GM23338 (cell line): ENCODE measurements at regions not wholly inside any gene's neighbourhood (a gene's known extent, or its start where the extent isn't known, plus 50 kb on each side); places are given as distances from the start of the nearest gene placed in this dataset.

ENCODE experiments used
- ATAC-seq: fragments of 200-7000 bp; cut with Tn5 transposase; 3 replicates; pipeline ENCODE4 v1.9.1; 2020
- DNase-seq: peaks from one replicate; pipeline ENCODE4 v3.0.0-alpha.2; 2015; ENCODE audit warnings: low spot score
- H2AFZ ChIP-seq: fragments of 200-600 bp; sonication (generic); 2 replicates; pipeline ENCODE4 v1.8.0; 2016; ENCODE audit warnings: antibody characterized with exemption, mild to moderate bottlenecking, moderate library complexity
- H3F3A ChIP-seq: fragments of 200-600 bp; sonication (generic); replicated peaks from 2 replicates; pipeline ENCODE4 v1.8.0; 2017; ENCODE audit warnings: antibody characterized with exemption, mixed run types, low read depth
- H3K27ac ChIP-seq: fragments of 200-600 bp; sonication (generic); 2 replicates; pipeline ENCODE4 v1.6.1; 2016; ENCODE audit warnings: low read depth
- H3K27me3 ChIP-seq: fragments of 200-600 bp; sonication (generic); 2 replicates; pipeline ENCODE4 v1.8.0; 2016; ENCODE audit warnings: mild to moderate bottlenecking, mixed run types, moderate library complexity; ENCODE audit not compliant: insufficient read depth
- H3K36me3 ChIP-seq: fragments of 200-600 bp; sonication (generic); 2 replicates; pipeline ENCODE4 v1.8.0; 2016; ENCODE audit warnings: mild to moderate bottlenecking; ENCODE audit not compliant: insufficient read depth
- H3K4me1 ChIP-seq: fragments of 200-600 bp; sonication (generic); 2 replicates; pipeline ENCODE4 v1.8.0; 2016; ENCODE audit warnings: mild to moderate bottlenecking, moderate library complexity; ENCODE audit not compliant: insufficient read depth
- H3K4me2 ChIP-seq: fragments of 200-600 bp; sonication (generic); 2 replicates; pipeline ENCODE4 v1.7.1; 2017; ENCODE audit warnings: mixed run types
- H3K4me3 ChIP-seq: fragments of 200-600 bp; sonication (generic); 2 replicates; pipeline ENCODE4 v1.6.1; 2016; ENCODE audit warnings: mixed run types
- H3K79me2 ChIP-seq: fragments of 200-600 bp; sonication (generic); replicated peaks from 2 replicates; pipeline ENCODE4 v1.8.0; 2017; ENCODE audit warnings: mild to moderate bottlenecking; ENCODE audit not compliant: insufficient read depth
- H3K9me2 ChIP-seq: fragments of 200-600 bp; sonication (generic); 2 replicates; pipeline ENCODE4 v1.8.0; 2017; ENCODE audit not compliant: insufficient read depth
- H4K20me1 ChIP-seq: fragments of 200-600 bp; sonication (generic); replicated peaks from 2 replicates; pipeline ENCODE4 v1.8.0; 2017; ENCODE audit warnings: mild to moderate bottlenecking; ENCODE audit not compliant: insufficient read depth
- H3K27ac Mint-ChIP-seq: 2 replicates; pipeline ENCODE4 v1.8.0; 2020; ENCODE audit warnings: inconsistent platforms, mild to moderate bottlenecking, moderate library complexity, mixed read lengths
- H3K27me3 Mint-ChIP-seq: 3 replicates; pipeline ENCODE4 v1.8.0; 2022; ENCODE audit warnings: low read depth, mild to moderate bottlenecking, moderate library complexity, mixed read lengths, inconsistent platforms; ENCODE audit not compliant: insufficient read depth, poor library complexity
- H3K36me3 Mint-ChIP-seq: 3 replicates; pipeline ENCODE4 v1.8.0; 2021; ENCODE audit warnings: low read depth, mild to moderate bottlenecking, inconsistent platforms, moderate library complexity, mixed read lengths
- H3K4me1 Mint-ChIP-seq: 3 replicates; pipeline ENCODE4 v1.8.0; 2020; ENCODE audit warnings: mild to moderate bottlenecking, inconsistent platforms, mixed read lengths
- H3K4me3 Mint-ChIP-seq: 3 replicates; pipeline ENCODE4 v1.8.0; 2021; ENCODE audit warnings: moderate library complexity, mild to moderate bottlenecking, inconsistent platforms, mixed read lengths
- H3K9me3 Mint-ChIP-seq: 3 replicates; pipeline ENCODE4 v1.8.0; 2020; ENCODE audit warnings: moderate library complexity, mild to moderate bottlenecking, inconsistent platforms, mixed read lengths
- CREB1 ChIP-seq: fragments of 250-450 bp; sonication (Bioruptor Pico); IDR thresholded peaks from 2 replicates; pipeline ENCODE4 v1.5.0; 2020; ENCODE audit warnings: low read depth, mild to moderate bottlenecking, moderate library complexity
- EZH2 ChIP-seq: fragments of 200-600 bp; sonication (generic); IDR thresholded peaks from one replicate; pipeline ENCODE4 v1.8.0; 2017; ENCODE audit warnings: antibody characterized with exemption, mild to moderate bottlenecking, low read depth; ENCODE audit not compliant: unreplicated experiment
- EZH2phosphoT487 ChIP-seq: fragments of 200-600 bp; sonication (generic); IDR thresholded peaks from one replicate; pipeline ENCODE4 v1.8.1; 2018; ENCODE audit warnings: antibody characterized with exemption; ENCODE audit not compliant: unreplicated experiment
- JUNB ChIP-seq: IDR thresholded peaks from one replicate; pipeline ENCODE4 v1.6.1; 2016; ENCODE audit warnings: antibody characterized with exemption; ENCODE audit not compliant: unreplicated experiment
- NANOG ChIP-seq: IDR thresholded peaks from 2 replicates; pipeline ENCODE4 v1.6.1; 2016; ENCODE audit warnings: antibody characterized with exemption, borderline replicate concordance
- POLR2AphosphoS5 ChIP-seq: IDR thresholded peaks from 2 replicates; pipeline ENCODE4 v1.6.1; 2016; ENCODE audit warnings: antibody characterized with exemption, low read depth
- REST ChIP-seq: IDR thresholded peaks from one replicate; pipeline ENCODE4 v1.6.1; 2018; ENCODE audit warnings: antibody characterized with exemption; ENCODE audit not compliant: unreplicated experiment
- STAT1 ChIP-seq: IDR thresholded peaks from one replicate; pipeline ENCODE4 v1.6.1; 2016; ENCODE audit warnings: antibody characterized with exemption; ENCODE audit not compliant: unreplicated experiment
- ZNF114 ChIP-seq: fragments of 250-450 bp; sonication (Bioruptor Pico); IDR thresholded peaks from 2 replicates; pipeline ENCODE4 v1.5.0; 2020; ENCODE audit warnings: mild to moderate bottlenecking, moderate library complexity
- ZNF331 ChIP-seq: fragments of 250-450 bp; sonication (Bioruptor Pico); IDR thresholded peaks from 2 replicates; pipeline ENCODE4 v1.5.0; 2020; ENCODE audit warnings: low read depth, mild to moderate bottlenecking, moderate library complexity
- TF ChIP-seq, protein P1 (sequence below): IDR thresholded peaks from 2 replicates; pipeline ENCODE4 v1.6.1; 2016; ENCODE audit warnings: antibody characterized with exemption
- TF ChIP-seq, protein P2 (sequence below), 2 experiments: fragments of 200-600 bp in 1 of 2; sonication (generic) in 1 of 2; conservative IDR thresholded peaks; 2 replicates each; pipeline versions ENCODE4 v1.5.1 to v1.6.1; 2016 to 2017; ENCODE audit warnings: antibody characterized with exemption in 2 of 2, low read depth in 2 of 2, mild to moderate bottlenecking in 2 of 2, moderate library complexity in 1 of 2
- TF ChIP-seq, protein P3 (sequence below): fragments of 250-450 bp; sonication (Bioruptor Pico); IDR thresholded peaks from 2 replicates; pipeline ENCODE4 v1.5.0; 2020; ENCODE audit warnings: mild to moderate bottlenecking, moderate library complexity

GRCh38 chr4:38565271-38566199, 98.5 kb upstream of the KLF3 start:
- H3K4me2 ChIP-seq: no peak overlapping the region
- no peak overlapping the region for H3K27ac ChIP-seq
- H3K27me3 ChIP-seq: no peaks in the 10 kb centered on the region
- peak overlapping the region; percentile 63 for H2AFZ ChIP-seq
- DNase-seq (no peak), ATAC-seq (no peak)
- H3K36me3 ChIP-seq: no peaks in the 10 kb centered on the region
- TF ChIP-seq JUNB (no peak), POLR2AphosphoS5 (no peak), REST (no peak), CREB1 (no peak), STAT1 (no peak), EZH2 (no peak), NANOG (no peak), ZNF331 (CRISPR knock-in tag) (no peak), ZNF114 (no peak), EZH2phosphoT487 (no peak)
- TF ChIP-seq, protein P1, sequence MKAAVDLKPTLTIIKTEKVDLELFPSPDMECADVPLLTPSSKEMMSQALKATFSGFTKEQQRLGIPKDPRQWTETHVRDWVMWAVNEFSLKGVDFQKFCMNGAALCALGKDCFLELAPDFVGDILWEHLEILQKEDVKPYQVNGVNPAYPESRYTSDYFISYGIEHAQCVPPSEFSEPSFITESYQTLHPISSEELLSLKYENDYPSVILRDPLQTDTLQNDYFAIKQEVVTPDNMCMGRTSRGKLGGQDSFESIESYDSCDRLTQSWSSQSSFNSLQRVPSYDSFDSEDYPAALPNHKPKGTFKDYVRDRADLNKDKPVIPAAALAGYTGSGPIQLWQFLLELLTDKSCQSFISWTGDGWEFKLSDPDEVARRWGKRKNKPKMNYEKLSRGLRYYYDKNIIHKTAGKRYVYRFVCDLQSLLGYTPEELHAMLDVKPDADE: no peak
- TF ChIP-seq, protein P2, sequence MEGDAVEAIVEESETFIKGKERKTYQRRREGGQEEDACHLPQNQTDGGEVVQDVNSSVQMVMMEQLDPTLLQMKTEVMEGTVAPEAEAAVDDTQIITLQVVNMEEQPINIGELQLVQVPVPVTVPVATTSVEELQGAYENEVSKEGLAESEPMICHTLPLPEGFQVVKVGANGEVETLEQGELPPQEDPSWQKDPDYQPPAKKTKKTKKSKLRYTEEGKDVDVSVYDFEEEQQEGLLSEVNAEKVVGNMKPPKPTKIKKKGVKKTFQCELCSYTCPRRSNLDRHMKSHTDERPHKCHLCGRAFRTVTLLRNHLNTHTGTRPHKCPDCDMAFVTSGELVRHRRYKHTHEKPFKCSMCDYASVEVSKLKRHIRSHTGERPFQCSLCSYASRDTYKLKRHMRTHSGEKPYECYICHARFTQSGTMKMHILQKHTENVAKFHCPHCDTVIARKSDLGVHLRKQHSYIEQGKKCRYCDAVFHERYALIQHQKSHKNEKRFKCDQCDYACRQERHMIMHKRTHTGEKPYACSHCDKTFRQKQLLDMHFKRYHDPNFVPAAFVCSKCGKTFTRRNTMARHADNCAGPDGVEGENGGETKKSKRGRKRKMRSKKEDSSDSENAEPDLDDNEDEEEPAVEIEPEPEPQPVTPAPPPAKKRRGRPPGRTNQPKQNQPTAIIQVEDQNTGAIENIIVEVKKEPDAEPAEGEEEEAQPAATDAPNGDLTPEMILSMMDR (conservative IDR thresholded peaks at IDR 0.05; ENCODE audit: low read depth in 2 of 2): no peak
- TF ChIP-seq, protein P3, sequence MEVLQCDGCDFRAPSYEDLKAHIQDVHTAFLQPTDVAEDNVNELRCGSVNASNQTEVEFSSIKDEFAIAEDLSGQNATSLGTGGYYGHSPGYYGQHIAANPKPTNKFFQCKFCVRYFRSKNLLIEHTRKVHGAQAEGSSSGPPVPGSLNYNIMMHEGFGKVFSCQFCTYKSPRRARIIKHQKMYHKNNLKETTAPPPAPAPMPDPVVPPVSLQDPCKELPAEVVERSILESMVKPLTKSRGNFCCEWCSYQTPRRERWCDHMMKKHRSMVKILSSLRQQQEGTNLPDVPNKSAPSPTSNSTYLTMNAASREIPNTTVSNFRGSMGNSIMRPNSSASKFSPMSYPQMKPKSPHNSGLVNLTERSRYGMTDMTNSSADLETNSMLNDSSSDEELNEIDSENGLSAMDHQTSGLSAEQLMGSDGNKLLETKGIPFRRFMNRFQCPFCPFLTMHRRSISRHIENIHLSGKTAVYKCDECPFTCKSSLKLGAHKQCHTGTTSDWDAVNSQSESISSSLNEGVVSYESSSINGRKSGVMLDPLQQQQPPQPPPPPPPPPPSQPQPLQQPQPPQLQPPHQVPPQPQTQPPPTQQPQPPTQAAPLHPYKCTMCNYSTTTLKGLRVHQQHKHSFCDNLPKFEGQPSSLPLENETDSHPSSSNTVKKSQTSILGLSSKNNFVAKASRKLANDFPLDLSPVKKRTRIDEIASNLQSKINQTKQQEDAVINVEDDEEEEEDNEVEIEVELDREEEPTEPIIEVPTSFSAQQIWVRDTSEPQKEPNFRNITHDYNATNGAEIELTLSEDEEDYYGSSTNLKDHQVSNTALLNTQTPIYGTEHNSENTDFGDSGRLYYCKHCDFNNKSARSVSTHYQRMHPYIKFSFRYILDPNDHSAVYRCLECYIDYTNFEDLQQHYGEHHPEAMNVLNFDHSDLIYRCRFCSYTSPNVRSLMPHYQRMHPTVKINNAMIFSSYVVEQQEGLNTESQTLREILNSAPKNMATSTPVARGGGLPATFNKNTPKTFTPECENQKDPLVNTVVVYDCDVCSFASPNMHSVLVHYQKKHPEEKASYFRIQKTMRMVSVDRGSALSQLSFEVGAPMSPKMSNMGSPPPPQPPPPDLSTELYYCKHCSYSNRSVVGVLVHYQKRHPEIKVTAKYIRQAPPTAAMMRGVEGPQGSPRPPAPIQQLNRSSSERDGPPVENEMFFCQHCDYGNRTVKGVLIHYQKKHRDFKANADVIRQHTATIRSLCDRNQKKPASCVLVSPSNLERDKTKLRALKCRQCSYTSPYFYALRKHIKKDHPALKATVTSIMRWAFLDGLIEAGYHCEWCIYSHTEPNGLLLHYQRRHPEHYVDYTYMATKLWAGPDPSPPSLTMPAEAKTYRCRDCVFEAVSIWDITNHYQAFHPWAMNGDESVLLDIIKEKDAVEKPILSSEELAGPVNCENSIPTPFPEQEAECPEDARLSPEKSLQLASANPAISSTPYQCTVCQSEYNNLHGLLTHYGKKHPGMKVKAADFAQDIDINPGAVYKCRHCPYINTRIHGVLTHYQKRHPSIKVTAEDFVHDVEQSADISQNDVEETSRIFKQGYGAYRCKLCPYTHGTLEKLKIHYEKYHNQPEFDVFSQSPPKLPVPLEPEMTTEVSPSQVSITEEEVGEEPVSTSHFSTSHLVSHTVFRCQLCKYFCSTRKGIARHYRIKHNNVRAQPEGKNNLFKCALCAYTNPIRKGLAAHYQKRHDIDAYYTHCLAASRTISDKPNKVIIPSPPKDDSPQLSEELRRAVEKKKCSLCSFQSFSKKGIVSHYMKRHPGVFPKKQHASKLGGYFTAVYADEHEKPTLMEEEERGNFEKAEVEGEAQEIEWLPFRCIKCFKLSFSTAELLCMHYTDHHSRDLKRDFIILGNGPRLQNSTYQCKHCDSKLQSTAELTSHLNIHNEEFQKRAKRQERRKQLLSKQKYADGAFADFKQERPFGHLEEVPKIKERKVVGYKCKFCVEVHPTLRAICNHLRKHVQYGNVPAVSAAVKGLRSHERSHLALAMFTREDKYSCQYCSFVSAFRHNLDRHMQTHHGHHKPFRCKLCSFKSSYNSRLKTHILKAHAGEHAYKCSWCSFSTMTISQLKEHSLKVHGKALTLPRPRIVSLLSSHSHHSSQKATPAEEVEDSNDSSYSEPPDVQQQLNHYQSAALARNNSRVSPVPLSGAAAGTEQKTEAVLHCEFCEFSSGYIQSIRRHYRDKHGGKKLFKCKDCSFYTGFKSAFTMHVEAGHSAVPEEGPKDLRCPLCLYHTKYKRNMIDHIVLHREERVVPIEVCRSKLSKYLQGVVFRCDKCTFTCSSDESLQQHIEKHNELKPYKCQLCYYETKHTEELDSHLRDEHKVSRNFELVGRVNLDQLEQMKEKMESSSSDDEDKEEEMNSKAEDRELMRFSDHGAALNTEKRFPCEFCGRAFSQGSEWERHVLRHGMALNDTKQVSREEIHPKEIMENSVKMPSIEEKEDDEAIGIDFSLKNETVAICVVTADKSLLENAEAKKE (CRISPR knock-in tag): no peak
- no peaks in the 10 kb centered on the region; the same call in 1 of the 2 replicates for H4K20me1 ChIP-seq
- no peaks in the 10 kb centered on the region for H3K4me1 ChIP-seq
- H3F3A ChIP-seq: no peaks in the 10 kb centered on the region
- H3K36me3 Mint-ChIP-seq: no peaks in the 10 kb centered on the region
- no peak overlapping the region for H3K27ac Mint-ChIP-seq
- H3K79me2 ChIP-seq: no peaks in the 10 kb centered on the region
- no peak overlapping the region for H3K4me3 ChIP-seq
- no peaks in the 10 kb centered on the region for H3K9me3 Mint-ChIP-seq
- no peak overlapping the region for H3K4me3 Mint-ChIP-seq
- peaks cover 3% of the 10 kb centered on the region; the same call in 1 of the 3 replicates for H3K4me1 Mint-ChIP-seq
- H3K27me3 Mint-ChIP-seq: no peaks in the 10 kb centered on the region
- H3K9me2 ChIP-seq: no peaks in the 10 kb centered on the region
